NCI-H345 treated with DMSO at 0.1 percent for 48 hours (cell line): ENCODE measurements at regions not wholly inside any gene's neighbourhood (a gene's known extent, or its start where the extent isn't known, plus 50 kb on each side); places are given as distances from the start of the nearest gene placed in this dataset.

Experiments used
- DNase-seq: peaks from one replicate; lab custom pipeline; 2025; ENCODE audit not compliant: unreplicated experiment; lab: John Stamatoyannopoulos, UW

GRCh38 chr5:1950096-1950707 lies 67.5 kb upstream of the IRX4 start:
- DNase-seq = no peak

DNA sequence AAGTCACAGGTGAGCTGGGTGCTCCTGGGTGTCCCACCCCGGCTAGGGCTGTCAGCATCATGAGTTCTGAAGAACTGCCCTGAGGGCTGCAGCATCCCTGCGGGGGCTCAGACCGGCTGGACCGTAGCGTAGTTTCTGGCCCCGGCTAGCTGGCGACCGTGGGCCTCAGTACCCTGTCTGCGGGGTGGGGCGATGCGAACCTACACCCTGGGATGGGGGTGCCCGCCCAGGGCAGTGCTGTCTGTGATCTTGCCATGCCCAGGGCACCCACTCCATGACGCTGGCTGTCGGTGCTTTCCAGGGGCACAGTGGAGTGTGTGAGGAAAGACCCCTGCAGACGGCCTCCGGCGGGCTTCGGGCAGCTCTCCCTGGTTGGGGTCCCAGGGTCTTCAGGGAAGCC lies 66.5 kb upstream of the IRX4 start:
- DNase-seq = no peak

DNA sequence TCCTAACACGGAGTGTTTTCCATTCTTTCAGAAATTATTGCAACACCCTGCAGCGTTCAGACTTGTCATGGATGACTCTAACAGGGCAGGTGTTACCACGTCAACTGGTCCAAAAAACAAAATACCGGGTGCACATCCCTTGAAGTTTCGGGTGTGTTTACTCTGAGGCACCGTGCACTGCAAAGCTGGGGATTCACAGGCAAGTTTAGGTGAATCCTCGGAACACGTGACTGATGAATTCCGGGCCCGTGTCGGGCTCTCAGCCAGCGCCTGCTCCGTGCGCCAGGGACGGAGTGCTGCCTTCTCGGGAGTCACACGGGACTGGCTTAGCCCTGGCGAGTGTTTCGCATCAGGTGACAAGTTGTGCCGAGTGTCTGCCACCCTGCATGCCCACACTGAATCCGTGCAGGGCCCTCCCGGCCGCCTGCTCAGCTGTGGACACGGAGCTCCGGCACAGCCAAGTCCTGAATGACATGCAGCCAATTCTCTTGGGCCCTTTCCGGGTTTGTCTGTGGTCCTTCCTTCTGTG lies 66.0 kb upstream of the IRX4 start:
- DNase-seq = no peak

DNA sequence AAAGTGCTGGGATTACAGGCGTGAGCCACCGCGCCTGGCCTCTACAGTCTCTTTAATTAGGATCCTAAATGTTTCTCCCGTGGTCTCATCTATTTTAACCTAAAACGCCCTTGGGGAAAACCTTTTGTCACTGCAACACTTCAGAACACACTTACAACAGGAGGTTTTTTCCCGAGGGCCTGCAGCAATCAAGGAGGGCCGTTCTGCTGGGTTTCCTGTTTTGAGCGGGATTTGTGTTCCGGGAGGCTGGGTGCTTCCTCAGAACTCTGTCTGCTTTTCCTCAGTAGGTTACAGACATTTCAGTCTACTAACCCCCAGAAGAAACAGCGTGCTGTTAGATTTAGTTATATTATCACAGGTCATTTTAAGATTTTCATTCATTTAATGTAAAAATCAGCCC lies 65.4 kb upstream of the IRX4 start:
- DNase-seq = no peak

- no peak for DNase-seq
Measured at GRCh38 chr5:1946776-1947175, 64.1 kb upstream of the IRX4 start.

DNA sequence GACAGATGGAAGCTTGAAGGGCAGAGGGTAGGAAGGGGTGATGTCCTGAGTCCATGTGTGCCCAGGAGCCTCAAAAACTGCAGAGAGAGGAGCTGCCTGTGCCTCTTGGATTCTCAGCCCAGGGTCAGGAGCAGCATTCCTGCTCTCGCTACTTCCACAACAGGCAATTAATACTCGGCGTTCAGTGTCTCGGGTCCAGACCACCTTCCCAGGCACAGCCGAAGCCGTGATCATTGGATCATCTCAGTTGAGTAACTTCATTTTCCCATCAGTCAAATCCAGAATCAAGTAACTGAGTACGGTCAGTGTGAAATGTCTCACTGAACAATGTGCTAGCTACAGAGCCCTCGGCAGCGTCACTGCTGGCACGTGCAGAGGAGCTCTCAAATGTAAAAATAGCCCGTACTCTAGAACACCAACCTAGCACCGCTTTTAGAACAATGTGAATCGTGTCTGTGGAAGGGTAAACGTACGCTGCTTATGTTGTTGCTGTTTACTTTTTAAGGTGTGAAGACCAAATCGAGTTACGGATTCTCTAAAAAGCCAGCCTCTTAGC lies 63.5 kb upstream of the IRX4 start:
- no peak for DNase-seq

- DNase-seq = no peak
Measured at GRCh38 chr5:1945606-1946005, 62.9 kb upstream of the IRX4 start.

DNA sequence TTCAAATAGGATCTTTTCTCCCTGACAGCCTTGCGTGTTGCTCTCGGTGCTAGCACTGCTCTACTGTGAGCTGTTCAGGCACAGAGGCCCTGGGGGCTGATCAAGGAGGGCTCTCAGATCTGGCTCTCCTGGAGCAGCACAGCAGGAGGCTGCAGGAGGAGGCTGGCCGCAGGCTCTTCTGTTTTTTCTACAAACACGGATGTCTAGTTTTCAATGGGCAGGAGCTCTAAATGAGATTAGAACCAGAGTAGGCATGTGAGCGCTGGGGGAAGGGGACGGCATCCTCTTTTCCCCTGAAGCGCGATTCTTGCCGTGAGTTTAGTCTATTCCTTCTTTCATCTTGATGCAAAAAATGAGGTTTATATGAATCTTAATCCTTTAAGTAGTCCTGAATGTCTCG lies 61.7 kb upstream of the IRX4 start:
- no peak for DNase-seq

DNA sequence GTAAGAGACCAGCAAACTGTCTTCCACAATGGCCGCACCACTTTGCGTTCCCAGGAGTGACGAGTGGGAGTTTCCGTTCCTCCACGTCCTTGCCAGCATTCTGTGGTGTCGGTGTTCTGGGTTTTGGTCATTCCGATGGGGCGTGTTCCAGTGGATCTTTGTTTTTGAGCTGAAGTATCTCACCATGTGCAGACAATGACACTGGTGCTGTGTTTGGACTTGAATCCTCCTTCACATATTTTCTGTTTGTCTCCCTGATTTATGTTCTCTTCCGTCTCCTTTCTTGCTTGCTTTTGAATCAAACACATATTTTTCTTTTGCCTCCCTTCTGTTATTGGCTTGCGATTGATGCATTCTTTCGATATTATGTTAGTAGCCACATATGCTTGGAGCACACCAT lies 60.8 kb upstream of the IRX4 start:
- DNase-seq = no peak

- no peak for DNase-seq
Measured at GRCh38 chr5:1942630-1943029, 59.9 kb upstream of the IRX4 start.

GRCh38 chr5:1942158-1942557 lies 59.4 kb upstream of the IRX4 start:
- no peak for DNase-seq

DNA sequence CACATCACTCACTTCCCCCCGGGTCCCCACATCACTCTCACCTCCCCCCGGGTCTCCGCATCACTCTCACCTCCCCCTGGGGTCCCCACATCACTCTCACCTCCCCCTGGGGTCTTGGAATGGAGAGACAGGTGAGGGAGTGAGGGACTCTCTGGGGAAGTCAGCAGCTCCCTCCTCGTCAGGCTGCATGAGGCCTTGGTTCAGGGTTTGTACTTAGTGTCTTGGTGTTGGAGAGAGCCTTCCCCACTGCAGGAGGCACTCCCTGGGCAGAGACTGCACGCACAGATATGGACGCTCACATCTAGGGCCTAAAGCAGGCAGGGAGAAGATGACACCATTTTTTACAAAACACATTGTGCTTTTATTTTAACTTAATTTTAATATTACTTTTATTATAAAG lies 56.5 kb upstream of the IRX4 start:
- DNase-seq = no peak

GRCh38 chr5:1938310-1939000 lies 55.7 kb upstream of the IRX4 start:
- DNase-seq = no peak

DNA sequence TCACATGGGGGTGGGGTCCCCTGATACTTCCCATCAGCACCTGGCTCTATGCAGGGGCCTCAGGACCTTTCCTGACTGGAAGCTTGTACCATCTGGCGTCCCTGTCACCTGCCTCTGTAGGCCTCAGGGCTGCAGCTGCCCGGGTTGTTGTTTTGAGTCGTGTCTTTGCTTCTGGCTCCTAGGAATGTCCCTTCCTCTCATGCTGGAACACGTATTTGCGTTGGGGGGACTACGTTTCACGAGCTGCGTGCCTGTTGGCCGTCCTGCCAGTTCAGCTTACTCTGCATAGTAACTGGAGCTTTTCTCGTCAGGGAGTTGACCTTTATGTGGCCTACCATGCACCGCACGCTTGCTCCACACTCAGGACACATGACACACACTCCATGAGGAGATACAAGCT lies 54.9 kb upstream of the IRX4 start:
- DNase-seq = no peak

- no peak for DNase-seq
Measured at GRCh38 chr5:1936901-1937300, 54.2 kb upstream of the IRX4 start.

GRCh38 chr5:1936413-1936812 lies 53.7 kb upstream of the IRX4 start:
- DNase-seq = no peak

DNA sequence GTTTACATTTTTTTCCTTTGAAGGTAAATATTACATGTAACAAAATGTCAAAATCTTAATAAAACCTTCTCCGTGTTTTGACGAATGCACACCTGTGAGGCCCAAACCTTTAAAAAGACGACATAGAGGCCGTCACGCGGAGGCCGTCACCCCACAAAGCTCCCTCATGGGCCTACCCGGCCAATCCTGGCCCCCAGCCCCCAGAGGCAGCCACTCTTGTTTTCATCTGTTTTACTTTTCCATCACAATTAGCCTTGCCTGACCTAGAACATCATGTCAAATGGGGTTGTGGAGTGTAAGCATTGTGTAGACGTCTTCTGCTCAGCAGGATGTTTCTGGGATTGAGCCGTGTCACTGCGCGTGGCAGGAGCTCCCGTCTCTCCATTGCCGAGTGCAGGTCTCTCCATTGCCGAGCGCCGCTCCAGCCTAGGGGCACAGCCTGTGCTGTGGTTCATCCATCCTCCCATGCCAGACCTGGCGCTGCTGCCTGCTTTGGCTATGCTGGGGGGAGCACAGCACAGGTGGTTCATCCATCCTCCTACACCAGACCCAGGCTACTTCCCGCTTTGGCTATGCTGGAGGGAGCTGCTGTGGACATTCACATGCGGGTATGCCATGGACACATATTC lies 52.2 kb upstream of the IRX4 start:
- DNase-seq = no peak

GRCh38 chr5:1934056-1934394 lies 51.3 kb upstream of the IRX4 start:
- no peak for DNase-seq

DNA sequence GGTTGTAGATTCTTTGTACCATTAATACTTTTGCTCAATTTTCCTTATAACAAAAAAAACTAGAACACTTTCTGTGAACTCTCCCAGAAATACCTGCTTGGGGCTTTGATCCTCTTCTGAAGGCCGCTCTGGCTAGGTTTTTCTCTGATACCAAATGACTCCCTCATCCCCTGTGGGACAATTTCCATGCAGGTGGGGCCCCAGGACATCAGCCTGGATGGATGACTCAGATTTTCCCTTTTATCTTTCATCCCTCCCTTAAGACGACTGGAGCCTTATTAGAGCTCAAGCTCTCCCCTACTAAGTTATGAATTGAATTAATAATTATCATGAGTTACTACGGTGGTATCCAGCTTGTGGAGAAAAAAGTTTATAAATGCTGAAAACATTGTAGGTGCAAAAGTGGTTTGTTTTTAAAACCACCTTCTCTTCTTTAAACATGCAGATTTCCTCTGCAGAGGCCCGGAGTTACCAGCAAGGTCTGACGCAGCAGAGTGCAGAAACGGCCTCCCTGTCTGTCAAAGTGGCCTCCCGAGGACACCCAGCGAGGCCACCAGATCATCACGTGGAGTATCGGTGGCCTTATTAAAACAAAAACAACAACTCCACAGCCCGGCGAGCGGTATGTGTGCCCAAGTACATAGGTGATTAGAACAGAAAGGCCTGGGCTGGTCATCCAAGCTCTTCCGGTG lies 50.8 kb upstream of the IRX4 start:
- DNase-seq = no peak
